Neuron (in vitro differentiated cells): ENCODE measurements at regions not wholly inside any gene's neighbourhood (a gene's known extent, or its start where the extent isn't known, plus 50 kb on each side); places are given as distances from the start of the nearest gene placed in this dataset.

Source experiments
- H2AFZ ChIP-seq: one replicate; pipeline ENCODE4 v1.6.1; 2013; ENCODE audit warnings: low read depth, mild to moderate bottlenecking, inconsistent platforms, low read length, moderate library complexity
- H3K27me3 ChIP-seq: one replicate; pipeline ENCODE4 v1.6.1; 2013; ENCODE audit warnings: low read length; ENCODE audit not compliant: insufficient read depth
- H3K36me3 ChIP-seq: one replicate; pipeline ENCODE4 v1.6.1; 2013; ENCODE audit warnings: low read length; ENCODE audit not compliant: insufficient read depth
- H3K4me1 ChIP-seq: one replicate; pipeline ENCODE4 v1.6.1; 2013; ENCODE audit warnings: low read length; ENCODE audit not compliant: insufficient read depth
- H3K4me3 ChIP-seq: 2 replicates; pipeline ENCODE4 v1.5.1; 2013; ENCODE audit warnings: mild to moderate bottlenecking, low read length, moderate library complexity
- H3K9me3 ChIP-seq: one replicate; pipeline ENCODE4 v1.6.1; 2013; ENCODE audit warnings: low read length

- no peaks in the 10 kb centered on the region for H3K9me3 ChIP-seq
- H3K27me3 ChIP-seq: no peaks in the 10 kb centered on the region
- no peaks in the 10 kb centered on the region for H3K36me3 ChIP-seq
- H3K4me1 ChIP-seq: no peaks in the 10 kb centered on the region
- H2AFZ ChIP-seq: no peak overlapping the region
- no peak overlapping the region for H3K4me3 ChIP-seq
Measured at GRCh38 chr4:36915717-36916116, 328.8 kb upstream of the NWD2 start.

GRCh38 chr4:36917413-36917812, 327.1 kb upstream of the NWD2 start:
- H3K4me1 ChIP-seq: no peaks in the 10 kb centered on the region
- H3K27me3 ChIP-seq: no peaks in the 10 kb centered on the region
- no peaks in the 10 kb centered on the region for H3K36me3 ChIP-seq
- H2AFZ ChIP-seq: no peak overlapping the region
- no peaks in the 10 kb centered on the region for H3K9me3 ChIP-seq
- H3K4me3 ChIP-seq: no peak overlapping the region

DNA sequence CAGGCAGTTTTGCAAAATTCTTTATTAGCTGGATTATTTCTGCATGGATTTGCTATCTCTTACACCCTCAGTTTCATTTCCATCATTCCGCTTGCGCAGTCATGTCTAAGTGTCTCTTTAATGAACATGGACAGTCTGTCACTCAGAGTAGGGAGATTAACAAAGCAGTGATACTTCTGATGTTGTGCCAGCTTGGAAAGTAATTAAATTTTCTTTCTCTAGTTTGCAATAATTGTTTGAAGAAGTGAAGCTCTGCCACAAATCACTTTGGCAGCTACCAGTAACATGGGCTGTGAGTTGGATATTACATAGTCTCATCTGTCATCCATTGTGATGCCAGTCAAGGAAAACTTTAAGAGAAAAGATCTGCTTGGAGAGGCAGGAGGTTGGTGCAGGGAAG, 324.8 kb upstream of the NWD2 start:
- no peak overlapping the region for H3K4me3 ChIP-seq
- no peaks in the 10 kb centered on the region for H3K9me3 ChIP-seq
- H2AFZ ChIP-seq: no peak overlapping the region
- no peaks in the 10 kb centered on the region for H3K27me3 ChIP-seq
- no peaks in the 10 kb centered on the region for H3K4me1 ChIP-seq
- no peaks in the 10 kb centered on the region for H3K36me3 ChIP-seq

DNA sequence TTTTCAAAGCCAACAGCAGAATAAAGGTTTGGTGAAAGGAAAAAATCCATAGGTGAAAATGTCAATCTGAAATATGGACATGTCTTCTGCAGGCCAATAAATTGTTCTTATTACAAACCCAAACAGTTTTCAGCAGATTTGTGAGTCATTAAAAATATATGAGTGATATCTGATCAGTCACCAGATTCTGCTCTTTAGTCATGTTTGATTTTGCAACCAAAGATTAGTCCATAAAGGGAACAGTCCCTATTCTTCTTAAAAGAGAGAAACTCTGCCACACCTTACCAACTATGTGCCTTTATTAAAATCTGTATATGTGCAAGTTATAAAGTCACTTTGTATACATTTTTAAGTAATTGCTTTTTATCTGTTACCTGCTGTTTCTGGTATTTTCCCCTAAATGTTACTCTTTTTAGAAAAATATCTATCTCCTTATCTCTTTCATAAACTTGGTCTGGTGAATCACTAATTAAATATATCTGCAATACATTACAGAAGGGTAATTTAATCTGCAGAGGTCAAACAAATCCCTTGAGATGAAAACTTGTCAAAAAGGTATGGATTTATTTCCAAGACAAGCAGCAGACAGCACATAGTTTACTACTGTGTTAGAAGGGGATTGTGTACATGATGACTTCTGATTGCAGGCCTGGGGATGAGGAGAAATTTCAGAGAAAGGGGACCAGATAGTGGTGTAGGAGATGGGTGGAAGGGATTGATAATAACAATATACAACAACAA, 322.9 kb upstream of the NWD2 start:
- H3K4me1 ChIP-seq: no peaks in the 10 kb centered on the region
- no peaks in the 10 kb centered on the region for H3K9me3 ChIP-seq
- H3K36me3 ChIP-seq: no peaks in the 10 kb centered on the region
- H3K27me3 ChIP-seq: no peaks in the 10 kb centered on the region
- no peak overlapping the region for H2AFZ ChIP-seq
- no peak overlapping the region for H3K4me3 ChIP-seq

- no peaks in the 10 kb centered on the region for H3K27me3 ChIP-seq
- H3K36me3 ChIP-seq: no peaks in the 10 kb centered on the region
- no peak overlapping the region for H2AFZ ChIP-seq
- H3K4me3 ChIP-seq: no peak overlapping the region
- no peaks in the 10 kb centered on the region for H3K4me1 ChIP-seq
- H3K9me3 ChIP-seq: no peaks in the 10 kb centered on the region
Measured at GRCh38 chr4:36930562-36931111, 313.9 kb upstream of the NWD2 start.

DNA sequence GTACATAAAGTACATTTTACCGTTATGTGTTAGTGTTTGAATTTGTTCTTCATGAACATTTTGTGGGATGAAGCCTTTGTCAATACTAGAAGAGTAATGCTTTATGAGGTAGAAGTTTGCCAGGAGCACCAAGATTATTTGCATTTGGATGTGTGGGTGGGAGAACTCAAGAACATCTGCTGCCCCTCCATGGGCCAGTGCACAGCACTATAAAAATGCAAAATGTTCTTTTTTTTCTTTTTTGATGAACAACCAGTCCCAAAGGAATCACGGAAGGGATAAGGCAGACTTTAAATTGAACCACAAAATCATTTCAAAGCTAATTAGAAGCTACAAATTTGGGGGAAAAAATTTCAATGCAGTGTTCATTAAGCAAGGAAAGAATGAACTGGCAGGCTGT, 300.3 kb upstream of the NWD2 start:
- Histone ChIP-seq H3K9me3 (no peaks in the 10 kb centered on the region), H3K4me1 (no peaks in the 10 kb centered on the region), H3K36me3 (no peaks in the 10 kb centered on the region), H3K4me3 (no peak overlapping the region), H2AFZ (no peak overlapping the region), H3K27me3 (no peaks in the 10 kb centered on the region)

GRCh38 chr4:36961420-36961819, 283.1 kb upstream of the NWD2 start:
- Histone ChIP-seq H2AFZ (no peak overlapping the region), H3K4me3 (no peak overlapping the region), H3K27me3 (no peaks in the 10 kb centered on the region), H3K9me3 (no peaks in the 10 kb centered on the region), H3K4me1 (no peaks in the 10 kb centered on the region), H3K36me3 (no peaks in the 10 kb centered on the region)

- no peaks in the 10 kb centered on the region for H3K4me1 ChIP-seq
- no peaks in the 10 kb centered on the region for H3K36me3 ChIP-seq
- no peak overlapping the region for H3K4me3 ChIP-seq
- H3K27me3 ChIP-seq: no peaks in the 10 kb centered on the region
- no peaks in the 10 kb centered on the region for H3K9me3 ChIP-seq
- no peak overlapping the region for H2AFZ ChIP-seq
Measured at GRCh38 chr4:36966756-36967460, 277.6 kb upstream of the NWD2 start.

DNA sequence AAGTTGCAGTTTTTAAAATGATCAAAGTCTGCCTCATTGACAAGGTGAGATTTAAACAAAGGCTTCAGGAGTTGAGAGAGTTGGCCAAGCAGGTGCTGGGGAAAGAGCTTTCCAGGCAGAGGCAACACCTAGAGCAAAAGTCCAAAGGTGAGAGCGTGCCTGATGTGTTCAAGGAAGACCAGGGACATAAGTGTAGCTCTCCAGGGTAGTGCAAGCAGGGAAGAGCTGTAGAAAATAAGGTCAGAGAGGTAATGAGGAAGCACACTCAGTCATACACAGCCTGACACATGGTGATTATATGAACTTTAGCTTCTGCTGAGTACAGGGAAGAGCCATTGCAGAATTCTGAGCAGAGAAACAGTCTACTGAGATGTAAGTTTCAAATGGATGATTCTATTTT, 265.0 kb upstream of the NWD2 start:
- Histone ChIP-seq H3K9me3 (no peaks in the 10 kb centered on the region), H3K27me3 (no peaks in the 10 kb centered on the region), H3K4me1 (no peaks in the 10 kb centered on the region), H2AFZ (no peak overlapping the region), H3K4me3 (no peak overlapping the region), H3K36me3 (no peaks in the 10 kb centered on the region)

- Histone ChIP-seq H2AFZ (no peak overlapping the region), H3K4me1 (no peaks in the 10 kb centered on the region), H3K36me3 (no peaks in the 10 kb centered on the region), H3K9me3 (no peaks in the 10 kb centered on the region), H3K4me3 (no peak overlapping the region), H3K27me3 (no peaks in the 10 kb centered on the region)
Measured at GRCh38 chr4:36990128-36990872, 254.2 kb upstream of the NWD2 start.

- no peaks in the 10 kb centered on the region for H3K36me3 ChIP-seq
- H3K27me3 ChIP-seq: no peaks in the 10 kb centered on the region
- no peak overlapping the region for H2AFZ ChIP-seq
- H3K9me3 ChIP-seq: no peaks in the 10 kb centered on the region
- H3K4me3 ChIP-seq: no peak overlapping the region
- no peaks in the 10 kb centered on the region for H3K4me1 ChIP-seq
Measured at GRCh38 chr4:36997727-36998126, 246.8 kb upstream of the NWD2 start.

DNA sequence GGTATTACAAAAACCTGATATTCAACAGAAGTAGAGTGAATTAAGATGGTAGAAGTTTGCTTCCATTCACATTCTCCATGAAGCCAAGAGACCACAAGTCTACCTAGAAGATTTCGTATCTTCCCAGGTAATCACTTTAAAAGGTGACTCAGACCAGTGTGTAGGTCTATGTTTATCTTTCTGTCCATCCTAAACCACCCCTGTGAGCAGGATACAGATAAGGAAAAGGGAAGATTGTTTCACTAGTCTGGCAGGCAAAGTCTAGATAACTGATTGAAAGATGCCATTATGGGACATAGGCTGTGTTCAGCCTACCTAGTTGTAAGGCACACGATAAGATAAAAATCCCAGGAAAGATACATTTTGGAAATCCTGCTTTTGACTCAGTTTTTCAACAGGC, 244.3 kb upstream of the NWD2 start:
- no peak overlapping the region for H2AFZ ChIP-seq
- H3K4me3 ChIP-seq: no peak overlapping the region
- no peaks in the 10 kb centered on the region for H3K9me3 ChIP-seq
- no peaks in the 10 kb centered on the region for H3K27me3 ChIP-seq
- H3K36me3 ChIP-seq: no peaks in the 10 kb centered on the region
- H3K4me1 ChIP-seq: no peaks in the 10 kb centered on the region
